K562 (cell line): ENCODE measurements at regions not wholly inside any gene's neighbourhood (a gene's known extent, or its start where the extent isn't known, plus 50 kb on each side); places are given as distances from the start of the nearest gene placed in this dataset.

Source experiments
- NCOA6 ChIP-seq: fragments of 450-650 bp; IDR thresholded peaks from 2 replicates; pipeline ENCODE4 v1.6.1; 2017; ENCODE audit warnings: mild to moderate bottlenecking
- OTX1 ChIP-seq: fragments of 450-650 bp; formaldehyde crosslinking; IDR thresholded peaks from 2 replicates; pipeline ENCODE4 v1.4.0; 2022; ENCODE audit warnings: mild to moderate bottlenecking
- SAFB ChIP-seq: fragments of 200-400 bp; formaldehyde crosslinking; IDR thresholded peaks from 2 replicates; pipeline ENCODE4 v1.6.1; 2017; ENCODE audit warnings: low read depth, low read length, borderline replicate concordance
- SMARCA4 ChIP-seq: fragments of 450-650 bp; IDR thresholded peaks from 2 replicates; pipeline ENCODE4 v1.6.1; 2016
- ZKSCAN1 ChIP-seq: fragments of 150-350 bp; IDR thresholded peaks from 2 replicates; pipeline ENCODE4 v1.6.1; 2016; ENCODE audit warnings: low read depth, low read length
- ZNF174 ChIP-seq: fragments of 250-450 bp; sonication (Bioruptor Pico); IDR thresholded peaks from 2 replicates; pipeline ENCODE4 v1.4.0; 2020; ENCODE audit warnings: mild to moderate bottlenecking
- ZNF212 ChIP-seq: fragments of 450-650 bp; formaldehyde crosslinking; IDR thresholded peaks from 2 replicates; pipeline ENCODE4 v1.4.0; 2020; ENCODE audit warnings: mild to moderate bottlenecking
- ZNF239 ChIP-seq: fragments of 250-450 bp; sonication (Bioruptor Pico); IDR thresholded peaks from 2 replicates; pipeline ENCODE4 v1.4.0; 2020; ENCODE audit warnings: mild to moderate bottlenecking
- TF ChIP-seq, protein P1 (sequence below): IDR thresholded peaks from 2 replicates; pipeline ENCODE4 v1.6.1; 2012; ENCODE audit warnings: low read depth, low read length, improper control_type of control experiment, borderline replicate concordance
- TF ChIP-seq, protein P2 (sequence below): fragments of 450-650 bp; formaldehyde crosslinking; IDR thresholded peaks from 2 replicates; pipeline ENCODE4 v1.4.0; 2020; ENCODE audit warnings: mild to moderate bottlenecking, mixed read lengths
- TF ChIP-seq, protein P3 (sequence below), 2 experiments: IDR thresholded peaks; 2 replicates each; pipeline ENCODE4 v1.6.1; 2011; ENCODE audit warnings: borderline replicate concordance in 1 of 2, control low read depth in 1 of 2, low read depth in 1 of 2, low read length in 1 of 2, mild to moderate bottlenecking in 1 of 2, mixed read lengths in 1 of 2, moderate library complexity in 1 of 2; ENCODE audit not compliant: insufficient read depth in 1 of 2, insufficient read length in 1 of 2, poor library complexity in 1 of 2, severe bottlenecking in 1 of 2; ENCODE audit errors: extremely low read depth in 1 of 2
- TF ChIP-seq, protein P4 (sequence below): IDR thresholded peaks from 2 replicates; pipeline ENCODE4 v1.6.1; 2014; ENCODE audit warnings: antibody characterized with exemption
- TF ChIP-seq, protein P5 (sequence below): fragments of 250-450 bp; sonication (Bioruptor Pico); IDR thresholded peaks from 2 replicates; pipeline ENCODE4 v1.6.1; 2021; ENCODE audit warnings: mild to moderate bottlenecking

DNA sequence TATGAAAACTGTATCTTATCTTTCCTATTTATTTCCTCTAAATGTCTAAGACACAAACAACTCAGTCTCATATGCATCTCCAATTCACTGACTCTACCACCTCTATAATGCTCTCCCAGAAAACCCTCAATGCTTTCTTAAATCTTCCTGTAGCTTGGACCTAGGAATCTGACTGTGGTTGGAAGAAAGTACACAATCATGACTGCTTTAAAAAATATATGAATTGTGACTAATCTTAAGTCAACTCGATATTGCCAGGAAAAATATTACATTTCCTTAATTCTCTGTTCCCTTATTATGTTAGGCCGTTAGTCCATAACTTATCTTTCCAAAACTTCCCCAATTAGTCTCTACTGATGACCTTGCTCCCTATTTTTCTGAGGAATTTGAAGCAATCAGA lies 87.0 kb downstream of the SPCS3 start (continued):
- TF ChIP-seq ZNF212 (CRISPR knock-in tag) (no peak), ZKSCAN1 (no peak), ZNF239 (no peak), ZNF174 (no peak), OTX1 (CRISPR knock-in tag) (no peak), SAFB (no peak), NCOA6 (no peak), SMARCA4 (no peak)
- TF ChIP-seq, protein P1, sequence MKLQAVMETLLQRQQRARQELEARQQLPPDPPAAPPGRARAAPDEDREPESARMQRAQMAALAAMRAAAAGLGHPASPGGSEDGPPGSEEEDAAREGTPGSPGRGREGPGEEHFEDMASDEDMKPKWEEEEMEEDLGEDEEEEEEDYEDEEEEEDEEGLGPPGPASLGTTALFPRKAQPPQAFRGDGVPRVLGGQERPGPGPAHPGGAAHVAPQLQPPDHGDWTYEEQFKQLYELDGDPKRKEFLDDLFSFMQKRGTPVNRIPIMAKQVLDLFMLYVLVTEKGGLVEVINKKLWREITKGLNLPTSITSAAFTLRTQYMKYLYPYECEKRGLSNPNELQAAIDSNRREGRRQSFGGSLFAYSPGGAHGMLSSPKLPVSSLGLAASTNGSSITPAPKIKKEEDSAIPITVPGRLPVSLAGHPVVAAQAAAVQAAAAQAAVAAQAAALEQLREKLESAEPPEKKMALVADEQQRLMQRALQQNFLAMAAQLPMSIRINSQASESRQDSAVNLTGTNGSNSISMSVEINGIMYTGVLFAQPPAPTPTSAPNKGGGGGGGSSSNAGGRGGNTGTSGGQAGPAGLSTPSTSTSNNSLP = no peak
- TF ChIP-seq, protein P2, sequence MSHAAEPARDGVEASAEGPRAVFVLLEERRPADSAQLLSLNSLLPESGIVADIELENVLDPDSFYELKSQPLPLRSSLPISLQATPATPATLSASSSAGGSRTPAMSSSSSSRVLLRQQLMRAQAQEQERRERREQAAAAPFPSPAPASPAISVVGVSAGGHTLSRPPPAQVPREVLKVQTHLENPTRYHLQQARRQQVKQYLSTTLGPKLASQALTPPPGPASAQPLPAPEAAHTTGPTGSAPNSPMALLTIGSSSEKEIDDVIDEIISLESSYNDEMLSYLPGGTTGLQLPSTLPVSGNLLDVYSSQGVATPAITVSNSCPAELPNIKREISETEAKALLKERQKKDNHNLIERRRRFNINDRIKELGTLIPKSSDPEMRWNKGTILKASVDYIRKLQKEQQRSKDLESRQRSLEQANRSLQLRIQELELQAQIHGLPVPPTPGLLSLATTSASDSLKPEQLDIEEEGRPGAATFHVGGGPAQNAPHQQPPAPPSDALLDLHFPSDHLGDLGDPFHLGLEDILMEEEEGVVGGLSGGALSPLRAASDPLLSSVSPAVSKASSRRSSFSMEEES (CRISPR knock-in tag) = no peak
- TF ChIP-seq, protein P3, sequence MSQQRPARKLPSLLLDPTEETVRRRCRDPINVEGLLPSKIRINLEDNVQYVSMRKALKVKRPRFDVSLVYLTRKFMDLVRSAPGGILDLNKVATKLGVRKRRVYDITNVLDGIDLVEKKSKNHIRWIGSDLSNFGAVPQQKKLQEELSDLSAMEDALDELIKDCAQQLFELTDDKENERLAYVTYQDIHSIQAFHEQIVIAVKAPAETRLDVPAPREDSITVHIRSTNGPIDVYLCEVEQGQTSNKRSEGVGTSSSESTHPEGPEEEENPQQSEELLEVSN (IDR thresholded peaks at IDR 0.05; ENCODE audit: borderline replicate concordance in 1 of 2, extremely low read depth in 1 of 2, insufficient read depth in 1 of 2, insufficient read length in 1 of 2, low read depth in 1 of 2, low read length in 1 of 2, poor library complexity in 1 of 2, severe bottlenecking in 1 of 2) = no peak
- TF ChIP-seq, protein P4, sequence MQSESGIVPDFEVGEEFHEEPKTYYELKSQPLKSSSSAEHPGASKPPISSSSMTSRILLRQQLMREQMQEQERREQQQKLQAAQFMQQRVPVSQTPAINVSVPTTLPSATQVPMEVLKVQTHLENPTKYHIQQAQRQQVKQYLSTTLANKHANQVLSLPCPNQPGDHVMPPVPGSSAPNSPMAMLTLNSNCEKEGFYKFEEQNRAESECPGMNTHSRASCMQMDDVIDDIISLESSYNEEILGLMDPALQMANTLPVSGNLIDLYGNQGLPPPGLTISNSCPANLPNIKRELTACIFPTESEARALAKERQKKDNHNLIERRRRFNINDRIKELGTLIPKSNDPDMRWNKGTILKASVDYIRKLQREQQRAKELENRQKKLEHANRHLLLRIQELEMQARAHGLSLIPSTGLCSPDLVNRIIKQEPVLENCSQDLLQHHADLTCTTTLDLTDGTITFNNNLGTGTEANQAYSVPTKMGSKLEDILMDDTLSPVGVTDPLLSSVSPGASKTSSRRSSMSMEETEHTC = no peak
- TF ChIP-seq, protein P5, sequence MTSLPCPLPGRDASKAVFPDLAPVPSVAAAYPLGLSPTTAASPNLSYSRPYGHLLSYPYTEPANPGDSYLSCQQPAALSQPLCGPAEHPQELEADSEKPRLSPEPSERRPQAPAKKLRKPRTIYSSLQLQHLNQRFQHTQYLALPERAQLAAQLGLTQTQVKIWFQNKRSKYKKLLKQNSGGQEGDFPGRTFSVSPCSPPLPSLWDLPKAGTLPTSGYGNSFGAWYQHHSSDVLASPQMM (CRISPR knock-in tag) = no peak
